ENCODE measurements at regions not wholly inside any gene's neighbourhood (a gene's known extent, or its start where the extent isn't known, plus 50 kb on each side); places are given as distances from the start of the nearest gene placed in this dataset.
"Not testable (repeated sequence)": the region's sequence is repeated elsewhere in the genome, so short reads cannot be mapped to it uniquely, and the experiment has no call there.

DNA sequence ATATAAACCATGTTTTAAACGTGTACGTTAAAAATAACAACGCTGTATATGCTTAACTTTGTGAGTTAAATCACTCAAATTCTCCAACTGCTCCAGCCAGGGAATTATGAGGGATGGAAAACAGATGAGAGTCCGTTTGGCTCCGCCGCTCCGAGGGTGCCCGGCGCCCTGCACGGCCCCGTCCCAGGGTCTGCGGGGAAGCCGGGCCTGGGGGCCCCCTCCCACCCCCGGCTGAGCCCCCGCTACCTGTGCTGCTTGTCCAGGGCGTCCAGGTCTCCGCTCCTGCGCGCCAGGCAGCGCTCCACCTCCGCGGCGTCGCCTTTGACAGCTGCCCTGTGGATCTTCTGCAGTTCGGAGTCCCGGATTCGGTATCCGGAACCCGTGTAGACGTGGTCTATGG, 415.5 kb downstream of the FOXD4L4 start:
- DNase-seq (ENCODE audit: low read depth in 2 of 2), result not testable (repeated sequence)

GRCh38 chr9:66153021-66153725, 416.2 kb downstream of the FOXD4L4 start:
- peak; percentile 7 to 41 for DNase-seq (ENCODE audit: low read depth in 2 of 2)

- peak in 1 of 2 donors; percentile 0 for DNase-seq (ENCODE audit: low read depth in 2 of 2)
Measured at GRCh38 chr9:66153971-66154691, 417.2 kb downstream of the FOXD4L4 start.

GRCh38 chr9:66182316-66182715, 445.4 kb downstream of the FOXD4L4 start:
- DNase-seq (ENCODE audit: low read depth in 2 of 2), result not testable (repeated sequence)

DNA sequence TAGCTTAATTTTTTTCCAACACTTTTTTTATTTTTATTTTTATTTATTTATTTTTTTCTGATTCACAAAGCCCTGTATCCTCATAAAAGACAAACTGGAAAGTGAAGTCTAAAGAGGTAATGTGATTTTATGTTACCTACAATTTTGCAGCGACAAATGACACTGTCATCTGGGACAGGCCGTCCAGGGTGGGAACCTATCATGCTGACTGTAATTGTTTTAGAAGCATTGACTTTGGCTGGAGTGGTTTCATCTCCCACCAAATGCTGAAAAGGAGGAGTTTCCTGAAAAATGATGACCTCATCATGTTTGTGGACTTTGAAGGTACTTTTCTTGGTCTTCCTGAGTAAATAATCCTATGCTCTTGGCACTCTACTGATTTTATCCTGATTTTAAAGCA, 446.7 kb downstream of the FOXD4L4 start:
- not testable (repeated sequence) for DNase-seq (ENCODE audit: low read depth in 2 of 2)

DNA sequence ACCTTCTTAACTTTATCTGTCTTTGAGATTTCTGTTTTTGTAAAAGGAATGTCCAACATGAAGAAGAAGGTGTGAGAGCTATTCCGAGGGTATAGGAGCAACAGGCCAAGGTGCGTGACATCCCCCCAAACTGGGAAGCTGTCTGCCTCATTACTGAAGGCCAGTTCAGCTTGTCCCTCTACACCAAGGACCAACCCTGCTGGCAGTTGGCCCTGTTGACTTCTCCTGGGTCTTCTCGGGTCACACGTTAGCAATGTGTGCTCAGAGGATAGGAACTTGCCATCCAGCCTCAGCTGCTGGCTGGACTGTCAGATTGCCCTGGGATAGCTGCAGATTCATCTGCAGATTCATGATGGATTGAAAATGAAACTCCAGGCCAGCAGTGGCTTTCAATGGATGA, 460.3 kb downstream of the FOXD4L4 start:
- DNase-seq (ENCODE audit: low read depth in 2 of 2), result not testable (repeated sequence)

GRCh38 chr9:66198421-66198820, 461.5 kb downstream of the FOXD4L4 start:
- DNase-seq (ENCODE audit: low read depth in 2 of 2), result not testable (repeated sequence)

GRCh38 chr9:66206617-66207016, 469.7 kb downstream of the FOXD4L4 start:
- not testable (repeated sequence) for DNase-seq (ENCODE audit: low read depth in 2 of 2)

DNA sequence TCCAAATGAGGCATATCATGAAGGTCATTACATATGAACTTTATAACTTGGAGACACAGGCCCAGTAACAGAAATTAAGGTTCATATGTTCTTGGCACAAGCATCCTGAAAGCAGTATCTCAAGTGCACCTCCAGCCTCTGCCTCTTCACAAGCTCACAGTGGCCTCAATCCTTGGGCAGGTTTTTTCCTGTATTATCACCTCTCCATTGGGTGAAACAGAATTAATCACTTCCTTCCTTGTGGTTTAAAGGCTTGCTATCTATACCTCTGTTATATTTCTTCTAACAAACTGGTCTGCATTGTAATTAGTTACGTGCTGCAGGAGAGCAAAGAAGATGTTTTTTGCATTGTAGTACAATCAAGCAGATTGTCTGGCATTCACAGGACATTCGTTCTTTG, 471.0 kb downstream of the FOXD4L4 start:
- DNase-seq (ENCODE audit: low read depth in 2 of 2), result not testable (repeated sequence)

GRCh38 chr9:66244763-66245162, 507.8 kb downstream of the FOXD4L4 start:
- not testable (repeated sequence) for DNase-seq (ENCODE audit: low read depth in 2 of 2)

DNA sequence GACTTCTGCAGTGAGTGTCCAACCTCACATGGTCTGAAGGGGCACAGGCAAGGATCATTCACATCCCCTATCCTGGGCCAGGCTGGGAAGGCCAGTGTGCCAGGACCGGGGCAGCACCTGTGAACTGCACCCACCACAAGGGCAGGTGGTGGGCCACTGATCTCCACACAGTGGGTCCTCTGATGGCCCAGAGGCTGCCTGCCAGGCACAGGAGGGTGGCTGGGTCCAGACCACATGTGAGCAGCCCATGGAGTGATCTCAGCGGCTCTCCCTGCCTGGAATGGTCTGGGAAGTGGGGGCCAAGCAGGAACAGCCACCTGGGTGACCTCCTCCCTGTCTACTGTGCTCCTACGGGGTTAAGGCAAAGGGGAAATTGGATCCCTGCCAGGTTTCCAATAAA, 508.5 kb downstream of the FOXD4L4 start:
- DNase-seq (ENCODE audit: low read depth in 2 of 2), result not testable (repeated sequence)

DNA sequence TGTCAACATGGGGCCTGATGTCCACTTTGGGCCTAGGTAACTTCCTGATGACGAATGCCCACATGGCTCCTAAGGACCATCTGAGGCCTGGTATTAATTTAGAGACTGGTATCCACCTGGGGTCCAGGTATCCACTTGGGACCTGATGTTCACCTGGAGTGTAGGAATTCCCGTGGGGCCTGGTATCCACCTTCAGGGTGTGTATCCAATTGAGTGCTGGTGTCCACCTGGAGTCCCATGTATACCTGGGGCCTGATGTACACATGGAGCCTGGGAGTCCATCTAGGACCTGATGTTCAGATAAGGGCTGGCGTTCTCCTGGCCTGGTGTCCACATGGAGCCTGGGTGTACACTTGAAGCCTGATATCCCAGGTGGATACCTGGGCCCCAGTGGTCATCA, 520.6 kb downstream of the FOXD4L4 start:
- DNase-seq (ENCODE audit: low read depth in 2 of 2), result not testable (repeated sequence)

- DNase-seq (ENCODE audit: low read depth in 2 of 2), result not testable (repeated sequence)
Measured at GRCh38 chr9:66261576-66261975, 524.6 kb downstream of the FOXD4L4 start.

DNA sequence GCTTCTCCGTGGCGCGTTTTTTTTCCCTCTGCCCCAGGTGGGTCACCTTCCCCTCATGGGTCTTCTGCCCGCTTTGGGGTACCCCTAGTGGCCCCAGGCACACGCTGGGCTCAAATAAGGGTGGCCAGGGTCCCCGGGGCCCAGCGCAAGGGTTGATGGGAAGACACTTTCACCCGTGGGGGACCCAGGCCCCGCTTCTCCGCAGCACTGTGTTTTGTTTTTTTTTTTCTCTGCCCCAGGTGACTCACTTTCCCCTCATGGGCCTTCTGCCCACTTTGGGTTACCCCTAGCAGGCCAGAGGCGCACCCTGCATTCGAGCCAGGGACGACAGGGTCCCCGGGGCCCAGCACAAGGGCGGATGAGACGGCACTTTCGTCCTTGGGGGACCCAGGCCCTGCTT, 526.7 kb downstream of the FOXD4L4 start:
- not testable (repeated sequence) for DNase-seq (ENCODE audit: low read depth in 2 of 2)

- DNase-seq (ENCODE audit: low read depth in 2 of 2), result not testable (repeated sequence)
Measured at GRCh38 chr9:66264786-66265185, 527.8 kb downstream of the FOXD4L4 start.

GRCh38 chr9:66266202-66266601, 529.3 kb downstream of the FOXD4L4 start:
- DNase-seq (ENCODE audit: low read depth in 2 of 2), result not testable (repeated sequence)

GRCh38 chr9:66266856-66267430, 530.0 kb downstream of the FOXD4L4 start:
- DNase-seq (ENCODE audit: low read depth in 2 of 2), result not testable (repeated sequence)

DNA sequence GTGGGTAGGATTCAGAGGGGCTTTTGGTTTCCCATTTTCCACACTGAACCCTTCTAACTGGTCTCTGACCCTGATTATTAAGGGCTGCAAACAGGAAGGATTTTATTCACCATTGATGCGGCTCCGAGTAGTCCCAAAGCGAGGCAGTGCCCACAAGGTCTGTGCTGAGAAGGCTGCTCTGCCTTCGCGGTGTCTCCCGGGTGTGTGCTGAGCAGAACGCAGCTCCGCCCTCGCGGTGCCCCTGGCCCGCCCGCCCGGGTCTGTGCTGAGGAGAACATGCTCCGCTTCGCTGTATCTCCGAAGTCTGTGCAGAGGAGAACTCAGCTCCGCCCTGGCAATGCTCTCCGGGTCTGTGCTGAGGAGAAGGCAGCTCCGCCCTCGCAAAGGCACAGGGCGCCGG, 530.7 kb downstream of the FOXD4L4 start:
- DNase-seq (ENCODE audit: low read depth in 2 of 2), result not testable (repeated sequence)

GRCh38 chr9:66269024-66269423, 532.1 kb downstream of the FOXD4L4 start:
- not testable (repeated sequence) for DNase-seq (ENCODE audit: low read depth in 2 of 2)

- peak; percentile 44 to 60 for DNase-seq (ENCODE audit: low read depth in 2 of 2)
Measured at GRCh38 chr9:66269783-66270182, 532.8 kb downstream of the FOXD4L4 start.

DNA sequence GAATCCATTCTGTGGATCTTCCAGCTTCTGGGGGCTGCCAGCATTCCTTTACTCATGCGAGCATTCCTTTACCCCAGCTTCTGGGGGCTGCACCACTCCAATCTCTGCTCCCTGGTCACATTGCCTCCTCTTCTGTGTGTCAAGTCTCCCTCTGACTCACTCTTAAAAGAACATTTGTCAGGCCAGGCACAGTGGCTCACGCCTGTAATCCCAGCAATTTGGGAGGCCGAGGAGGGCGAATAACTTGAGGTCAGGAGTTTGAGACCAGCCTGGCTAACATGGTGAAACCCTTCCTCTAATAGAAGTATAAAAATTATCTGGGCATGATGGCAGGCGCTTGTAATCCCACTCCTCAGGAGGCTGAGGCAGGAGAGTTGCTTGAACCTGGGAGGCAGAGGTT, 541.9 kb downstream of the FOXD4L4 start:
- not testable (repeated sequence) for DNase-seq (ENCODE audit: low read depth in 2 of 2)

Data from stimulated activated CD4-positive, alpha-beta T cell treated with anti-CD3 and anti-CD28 coated beads, Interleukin-1b, Interleukin-23, amount 100 ng/mL, for 4 hours (primary cell).